Renal cortex interstitium (tissue), 11 donors: ENCODE measurements at regions not wholly inside any gene's neighbourhood (a gene's known extent, or its start where the extent isn't known, plus 50 kb on each side); places are given as distances from the start of the nearest gene placed in this dataset.
A peak's percentile ranks its signal among the peaks of the same experiment; 100 is the strongest.

Experiments used
- DNase-seq, 11 donors: peaks; one replicate each; pipeline ENCODE4 v3.0.0-alpha.2; 2013; ENCODE audit warnings: low read depth in 9 of 11, low spot score in 4 of 11; ENCODE audit errors: extremely low read depth in 1 of 11

DNA sequence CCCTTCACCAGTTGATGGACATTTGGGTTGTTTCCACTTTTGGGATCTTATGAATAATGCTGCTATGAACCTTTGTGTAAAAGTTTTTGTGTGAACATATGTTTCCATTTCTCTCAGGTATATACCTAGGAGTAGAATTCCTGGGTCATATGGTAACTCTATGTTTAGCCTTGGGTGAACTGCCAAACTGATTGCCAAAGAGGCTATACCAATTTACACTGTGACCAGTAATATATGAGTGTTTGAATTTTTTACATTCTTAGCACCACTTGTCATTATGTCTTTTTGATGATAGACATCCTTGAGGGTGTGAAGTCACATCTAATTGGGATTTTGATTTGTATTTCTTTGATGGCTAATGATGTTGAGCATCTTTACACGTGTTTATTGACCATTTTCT lies 290.1 kb downstream of the DUSP10 start:
- DNase-seq, result no peak

DNA sequence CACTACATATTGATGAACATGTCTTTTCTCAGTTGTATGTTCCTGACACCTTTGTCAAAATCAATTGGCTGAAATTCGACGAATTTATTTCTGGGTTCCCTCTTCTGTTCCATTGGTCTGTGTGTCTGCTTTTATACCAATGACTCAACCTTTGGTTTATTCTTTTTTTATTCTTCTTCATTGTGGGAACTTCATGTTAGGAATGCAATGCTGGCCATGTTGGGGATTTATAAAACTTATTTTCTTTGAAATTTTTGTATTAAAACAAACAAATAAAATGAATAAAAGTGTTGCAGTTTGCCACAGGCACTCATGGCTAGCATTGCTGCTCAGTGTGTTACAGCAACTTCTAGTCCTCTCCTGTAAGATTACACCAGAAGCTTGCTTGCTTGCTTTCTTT lies 287.8 kb downstream of the DUSP10 start:
- DNase-seq, result no peak

DNA sequence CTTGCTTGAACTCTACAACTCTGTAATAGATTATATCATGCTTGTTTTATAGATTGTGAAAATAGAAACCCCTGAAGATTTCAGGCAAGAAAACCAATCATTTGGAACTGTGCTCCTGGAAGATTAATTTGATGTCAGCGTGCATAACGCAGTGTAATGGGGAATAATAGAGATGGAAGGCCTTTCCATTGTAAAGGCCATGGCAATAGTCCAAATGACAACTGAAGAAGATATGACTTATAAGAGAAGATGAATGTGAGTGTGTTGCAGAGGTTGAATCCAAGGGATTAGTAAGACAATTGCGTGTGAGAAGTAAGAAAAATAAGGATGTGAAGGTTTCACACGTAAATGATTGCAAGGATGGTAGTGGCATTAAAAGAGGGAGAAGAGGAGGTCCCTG lies 285.0 kb downstream of the DUSP10 start:
- no peak for DNase-seq

DNA sequence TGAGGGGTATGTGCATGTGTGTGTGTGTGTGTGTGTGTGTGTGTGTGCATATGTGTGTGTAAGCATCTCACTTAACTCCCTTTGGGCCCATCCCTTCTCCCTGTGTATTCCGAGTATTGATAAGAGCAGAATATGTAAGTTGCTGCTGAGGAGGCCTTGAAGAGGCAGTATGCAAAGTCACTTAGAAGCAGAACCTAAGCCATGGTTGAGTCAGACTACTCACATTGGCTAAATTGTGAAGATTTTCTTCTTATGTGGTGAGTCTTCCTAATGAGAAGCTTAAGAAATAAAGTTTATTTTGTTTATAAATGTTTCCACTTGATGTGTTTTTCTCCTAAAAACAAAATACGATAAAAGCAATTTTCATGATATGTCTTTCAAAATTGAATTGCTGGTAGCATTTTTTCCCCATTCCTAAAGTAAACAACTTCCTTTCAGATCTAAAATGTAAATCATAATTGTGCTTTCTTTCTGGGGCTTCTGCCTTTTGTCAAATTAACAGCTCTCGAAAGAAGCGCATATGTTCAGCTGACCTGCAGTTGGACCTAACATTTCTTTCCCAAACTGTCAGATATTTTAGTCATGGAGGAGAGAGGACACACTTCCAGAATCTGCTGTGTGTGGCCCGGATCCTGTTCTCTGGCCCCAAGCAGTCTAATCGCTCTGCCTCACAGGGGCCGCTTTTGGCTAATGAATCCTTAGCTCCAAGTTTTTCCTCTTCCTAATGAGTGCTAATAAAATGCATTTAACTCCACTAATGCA lies 284.0 kb downstream of the DUSP10 start:
- peak in 3 of 11 donors; percentile 13 to 43 (median 34) for DNase-seq

DNA sequence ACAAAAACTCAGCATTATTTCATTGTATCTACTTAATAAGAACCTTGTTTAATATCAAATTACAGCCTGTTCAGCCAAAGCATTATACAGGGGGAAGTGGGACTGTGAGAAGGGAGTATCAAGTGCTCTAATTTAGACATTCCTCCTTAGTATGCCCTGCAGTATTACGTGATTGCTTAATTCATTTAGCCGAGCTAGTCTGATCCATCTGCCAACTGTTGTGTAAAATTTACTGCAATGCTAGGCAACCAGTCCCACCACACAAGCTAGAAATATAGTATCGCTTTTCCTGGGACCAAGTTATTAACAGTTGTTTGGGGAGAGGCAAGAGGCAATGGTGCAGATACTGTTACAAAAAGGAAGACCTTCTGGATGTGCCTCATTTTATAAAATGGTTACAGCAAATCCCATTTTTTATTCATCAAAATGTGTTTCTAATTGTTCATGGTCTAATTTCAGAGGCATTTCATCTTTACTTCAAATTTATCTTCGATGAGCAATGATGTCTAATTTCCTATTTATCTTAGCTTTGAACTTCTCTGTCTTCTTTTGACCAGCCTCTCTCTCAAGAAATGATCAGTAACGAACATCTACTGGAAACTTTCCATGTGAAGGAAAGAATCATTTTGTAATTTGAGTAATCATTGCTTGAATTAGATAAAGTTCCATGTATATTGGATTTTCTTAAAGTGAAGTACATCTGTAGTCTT lies 283.3 kb downstream of the DUSP10 start:
- DNase-seq, result peak in 2 of 11 donors; percentile 31 to 35

DNA sequence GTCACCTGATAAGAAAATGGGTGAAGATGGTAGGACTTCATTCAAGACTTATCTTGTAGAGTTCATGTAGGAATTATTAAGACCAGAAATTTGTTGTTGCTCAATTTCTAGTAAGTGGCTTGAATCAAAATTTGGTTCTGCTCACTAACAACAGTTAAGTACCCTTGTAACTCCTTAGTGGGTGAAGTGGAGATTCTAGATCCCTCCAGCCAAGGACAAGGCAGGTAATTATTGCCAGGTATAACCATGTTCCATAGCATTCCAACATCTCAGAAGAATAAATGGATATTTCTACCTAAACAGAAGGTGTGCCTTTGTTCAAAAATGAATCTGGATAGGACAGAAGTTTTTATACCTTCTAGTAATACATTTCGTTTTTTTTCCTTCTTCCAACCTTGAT lies 282.3 kb downstream of the DUSP10 start:
- DNase-seq, result no peak

DNA sequence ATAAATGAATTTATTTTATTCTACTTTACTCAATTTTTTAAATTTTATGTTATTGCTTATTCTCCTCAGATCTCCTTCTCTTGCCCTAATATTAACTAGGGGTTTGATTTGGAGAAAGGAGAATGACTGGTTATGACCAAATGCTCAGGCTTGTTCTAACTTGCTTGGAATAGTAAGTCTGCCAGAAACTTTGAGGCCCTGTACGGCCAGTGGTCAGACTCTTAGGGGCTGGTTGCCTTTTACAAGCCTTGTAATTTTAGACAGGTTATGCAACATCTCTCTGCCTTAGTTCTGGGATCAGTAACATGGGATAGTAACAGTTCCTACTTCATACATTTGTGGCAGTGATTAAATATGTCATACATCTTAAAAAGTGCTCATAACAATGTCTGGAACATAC lies 279.5 kb downstream of the DUSP10 start:
- no peak for DNase-seq

DNA sequence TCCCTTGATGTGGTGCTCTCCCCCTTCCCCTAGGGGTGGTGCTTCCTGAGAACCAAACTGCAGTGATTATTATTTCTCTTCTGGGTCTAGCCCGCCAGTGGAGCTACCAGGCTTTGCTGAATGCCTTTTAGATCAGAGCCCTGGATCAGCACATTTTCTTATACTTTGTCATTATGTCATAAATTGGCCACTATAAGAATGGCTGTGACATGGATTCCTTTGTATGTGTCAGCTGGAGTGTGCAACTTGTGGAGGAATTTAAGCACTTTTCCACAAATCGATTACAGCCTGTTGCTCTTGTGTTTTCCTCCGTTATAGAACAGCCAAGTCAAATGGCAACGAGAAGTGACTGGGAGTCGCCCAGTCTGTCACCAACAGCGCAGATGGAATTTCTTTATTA lies 273.3 kb downstream of the DUSP10 start:
- DNase-seq, result no peak

DNA sequence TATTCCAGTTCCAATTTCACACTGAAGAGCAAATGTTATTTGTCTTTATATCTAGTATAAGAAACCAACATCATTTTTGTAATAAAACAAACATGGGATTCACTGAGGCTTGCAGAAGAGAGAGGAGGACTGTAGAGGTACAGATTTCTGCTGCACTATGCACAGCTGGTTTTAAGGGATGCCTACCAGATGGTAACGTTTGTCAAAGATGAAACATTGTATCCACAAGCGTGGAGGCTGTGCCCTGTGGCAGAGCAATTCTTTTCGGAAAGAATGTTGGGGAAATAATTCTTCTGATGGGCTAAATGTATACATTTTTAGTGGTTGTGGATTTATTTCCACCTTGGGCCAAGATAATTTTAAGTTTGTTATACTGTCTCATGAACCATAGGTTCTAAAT lies 272.4 kb downstream of the DUSP10 start:
- no peak for DNase-seq

DNA sequence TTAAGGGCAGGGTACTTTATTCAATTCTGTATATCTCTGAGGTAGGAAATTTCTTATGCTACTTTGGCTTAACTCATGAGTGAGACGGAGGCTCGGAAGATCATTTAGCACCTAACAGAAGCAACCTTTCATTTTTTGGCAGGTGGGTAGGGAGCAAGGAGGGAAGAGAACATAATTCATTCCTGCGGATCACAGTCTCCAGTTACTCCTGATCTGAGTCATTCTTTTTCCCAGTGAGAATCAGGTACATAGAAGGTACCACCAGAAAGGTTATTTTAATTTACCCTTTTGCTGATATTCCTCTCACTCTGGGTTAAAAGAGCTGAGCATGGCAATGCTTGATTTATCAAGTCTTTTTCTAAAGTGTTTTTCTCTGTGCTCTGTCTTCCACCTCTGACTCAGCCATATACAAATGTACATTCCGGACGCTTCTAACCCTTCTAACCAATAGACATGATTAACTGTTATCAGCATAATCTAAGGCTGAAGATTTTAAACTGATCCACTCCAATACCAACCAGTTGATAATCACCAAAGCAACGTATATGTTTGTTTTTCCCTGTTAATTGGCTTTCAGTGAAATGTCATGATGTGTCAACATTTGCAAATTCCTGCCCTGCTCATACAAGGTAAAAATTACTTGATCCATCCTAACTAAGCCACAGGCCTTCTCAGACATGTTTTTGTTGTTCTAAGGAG lies 271.7 kb downstream of the DUSP10 start:
- no peak for DNase-seq

DNA sequence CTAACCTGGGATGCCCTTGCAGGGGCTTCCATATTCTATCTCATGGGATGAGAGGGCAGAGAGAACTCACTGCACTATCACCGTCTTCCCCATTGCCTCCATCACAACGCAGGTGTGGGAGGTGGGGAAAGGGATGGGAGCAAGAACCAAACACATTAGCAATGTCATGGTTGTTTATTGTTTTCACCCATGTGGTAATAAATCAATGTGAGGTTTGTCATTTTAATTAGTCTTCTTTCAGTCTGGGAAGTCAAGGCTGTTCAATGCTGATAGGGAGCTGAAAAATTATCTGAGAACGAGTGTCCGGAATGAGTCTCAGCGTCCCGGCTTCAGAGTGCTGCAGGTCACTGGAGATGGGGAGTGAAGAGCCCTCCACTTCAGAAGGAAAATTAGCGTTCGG lies 268.5 kb downstream of the DUSP10 start:
- peak in 1 of 11 donors; percentile 8 for DNase-seq

DNA sequence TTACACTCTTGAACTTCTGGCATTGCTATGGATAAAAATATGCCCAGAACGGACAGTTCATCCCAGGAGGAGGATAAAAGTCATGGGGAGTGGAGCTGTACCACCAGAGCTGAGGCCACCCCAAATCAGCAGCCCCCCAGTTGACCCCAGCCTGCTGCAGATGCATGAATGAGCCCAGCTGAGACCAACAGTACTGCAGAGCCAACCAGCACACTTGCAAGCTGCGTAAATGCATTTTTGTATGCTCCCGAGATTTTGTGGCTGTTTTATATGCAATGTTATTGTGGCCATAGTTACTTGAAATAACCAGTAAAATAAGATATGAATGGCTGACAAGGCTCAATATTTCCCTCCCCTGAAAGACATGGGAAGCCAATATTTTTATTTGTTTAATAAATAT lies 264.6 kb downstream of the DUSP10 start:
- no peak for DNase-seq

DNA sequence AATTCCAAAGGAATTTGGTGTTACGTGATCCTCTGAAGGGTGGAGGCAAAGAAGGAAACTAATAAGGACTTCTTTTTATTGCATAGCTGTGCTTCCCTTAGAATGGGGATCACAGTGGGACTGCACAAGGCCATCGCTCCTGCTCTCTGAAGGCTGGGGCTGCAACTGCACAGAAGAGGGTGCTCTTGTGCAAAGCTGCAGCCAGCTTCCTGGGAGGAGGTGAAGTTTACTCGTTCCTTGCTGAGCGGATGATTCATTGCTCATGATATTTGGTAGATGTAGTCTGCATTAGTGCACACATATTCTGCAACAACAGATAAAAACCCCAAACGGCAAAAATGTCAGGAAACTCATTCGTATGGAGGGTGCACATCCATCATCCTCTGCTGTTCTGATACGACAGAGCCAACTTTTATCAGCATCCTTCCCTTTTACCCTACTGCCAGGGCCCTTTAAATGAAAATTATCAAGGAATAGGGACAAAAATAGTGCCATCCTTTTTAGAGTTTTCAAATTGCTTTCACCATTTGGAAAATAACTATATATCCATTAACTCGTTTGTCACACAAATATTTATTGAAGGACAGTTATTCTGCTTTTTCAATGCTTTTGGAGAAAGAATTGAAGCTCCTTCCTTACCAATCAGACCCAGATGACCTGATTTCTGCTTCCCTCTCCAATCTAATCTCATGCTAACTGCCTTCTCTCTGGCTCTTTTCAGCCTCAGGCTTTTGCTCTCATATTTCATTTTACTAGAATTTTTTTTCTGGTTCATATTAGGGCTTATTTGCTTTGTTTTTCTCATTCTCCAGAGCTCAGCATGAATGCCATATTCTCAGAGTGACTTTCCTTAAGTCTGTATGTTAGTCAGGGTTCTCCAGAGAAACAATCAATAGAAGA lies 263.6 kb downstream of the DUSP10 start:
- DNase-seq, result peak in 1 of 11 donors; percentile 9

DNA sequence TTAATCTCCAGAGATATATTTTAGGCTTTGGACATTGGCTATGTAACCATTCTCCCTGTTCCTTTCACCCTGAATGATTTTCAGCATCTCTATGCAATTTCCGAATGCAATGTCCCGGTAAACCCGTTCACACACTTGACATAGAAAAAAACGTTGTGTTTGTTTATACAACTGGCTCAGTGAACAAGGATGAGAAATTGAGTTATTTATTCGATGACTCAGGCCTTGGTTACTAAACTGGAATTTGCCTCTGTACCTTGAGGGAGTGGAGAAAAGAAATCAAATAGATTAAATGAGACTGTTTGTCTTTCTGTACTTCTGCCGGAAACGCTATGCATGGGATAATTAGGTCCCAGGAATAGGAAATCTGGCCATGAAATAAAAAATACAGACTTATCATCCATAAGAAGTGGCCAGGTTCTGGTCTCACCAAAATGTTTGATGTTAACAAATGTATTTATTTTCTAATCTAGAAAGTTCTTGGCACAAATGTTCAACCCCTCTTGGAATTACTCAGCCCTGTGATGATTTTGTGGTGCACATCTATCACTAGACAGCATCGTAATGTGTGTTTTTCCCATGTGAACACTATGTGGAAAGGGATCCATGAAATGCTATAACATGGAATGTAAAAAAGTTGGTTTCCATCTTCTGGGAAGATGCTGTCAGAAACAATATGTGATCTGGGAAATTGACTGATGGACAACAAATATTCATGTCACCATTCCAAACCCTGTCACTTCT lies 253.9 kb downstream of the DUSP10 start:
- no peak for DNase-seq

DNA sequence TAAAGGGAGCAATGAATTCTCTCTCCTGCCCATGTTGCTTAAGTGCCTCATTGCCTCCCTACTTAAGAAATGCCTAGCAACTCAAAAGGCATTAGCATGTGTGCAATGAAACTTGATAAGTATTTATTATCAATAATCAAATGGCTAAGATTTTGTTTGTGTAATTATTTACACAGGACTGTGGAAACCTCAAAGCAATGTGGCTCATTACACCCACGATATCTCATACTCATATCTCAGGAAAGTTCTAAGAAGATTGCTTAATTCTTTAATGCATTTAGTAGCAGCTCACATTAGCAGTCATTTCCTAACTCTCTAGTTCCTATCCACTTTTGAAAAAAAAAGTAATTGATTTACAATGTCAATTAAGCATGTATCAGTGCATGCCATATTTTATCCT lies 253.3 kb downstream of the DUSP10 start:
- no peak for DNase-seq

DNA sequence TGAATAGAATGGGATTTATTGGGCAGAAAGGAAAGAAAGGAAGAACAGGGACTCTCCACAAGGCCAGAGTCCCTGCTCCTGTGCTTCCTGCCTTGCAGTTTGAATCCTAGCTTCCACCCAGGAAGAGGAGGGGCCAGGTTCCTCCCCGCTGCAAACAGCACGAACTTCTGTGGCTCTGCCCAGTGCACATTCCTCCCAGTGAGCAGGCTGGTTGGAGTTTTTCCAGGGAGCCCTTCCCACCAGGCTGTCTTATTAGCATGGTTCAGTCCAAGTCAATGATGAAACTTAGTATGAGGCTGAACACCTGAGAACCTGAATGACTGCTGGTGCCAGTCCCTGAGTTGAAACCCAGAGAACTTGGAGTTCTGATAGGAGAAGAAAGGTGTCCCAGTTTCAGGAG lies 247.2 kb downstream of the DUSP10 start:
- no peak for DNase-seq

DNA sequence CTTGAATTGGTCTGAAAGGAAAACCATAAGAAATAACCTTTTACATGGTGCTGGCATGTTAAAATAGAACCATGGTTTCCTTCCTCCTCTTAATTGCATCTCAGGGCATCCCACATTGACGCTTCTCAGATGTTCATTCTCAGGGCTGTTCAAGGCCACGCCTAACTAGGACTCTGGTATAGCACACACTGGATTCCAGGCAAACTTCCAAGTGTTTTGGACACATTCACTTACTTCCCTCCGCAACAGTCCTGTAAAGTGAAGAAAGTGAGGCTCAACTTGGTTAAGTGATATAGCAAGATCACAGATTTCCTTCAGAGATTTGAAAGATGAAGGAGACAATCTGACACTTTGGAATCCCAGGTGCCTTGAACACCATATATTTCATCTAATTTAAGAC lies 244.8 kb downstream of the DUSP10 start:
- DNase-seq, result no peak

DNA sequence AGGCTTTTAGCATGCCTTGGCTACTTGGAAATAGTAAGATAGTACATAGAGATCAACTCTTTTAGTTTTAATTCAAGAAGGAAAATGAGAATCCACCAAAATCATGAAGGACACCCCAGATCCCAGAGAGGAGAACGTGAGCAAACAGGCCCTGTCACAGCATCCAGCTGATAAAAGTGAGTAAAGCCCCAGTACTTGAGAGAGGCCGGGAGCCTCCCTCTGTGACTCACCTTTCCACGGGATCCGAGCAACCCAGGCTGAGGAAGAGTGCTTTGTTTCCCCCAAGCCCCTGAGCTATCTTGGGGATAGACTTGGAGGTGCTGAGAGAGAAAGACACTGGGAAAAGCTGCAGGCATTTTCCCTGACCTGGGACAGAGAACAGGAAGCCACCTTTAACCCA lies 238.6 kb downstream of the DUSP10 start:
- no peak for DNase-seq
